NCI-H2029 treated with DMSO at 0.1 percent for 48 hours (cell line): ENCODE measurements at regions not wholly inside any gene's neighbourhood (a gene's known extent, or its start where the extent isn't known, plus 50 kb on each side); places are given as distances from the start of the nearest gene placed in this dataset.
"Not testable (repeated sequence)": the region's sequence is repeated elsewhere in the genome, so short reads cannot be mapped to it uniquely, and the experiment has no call there.

ENCODE experiments used
- DNase-seq: peaks from one replicate; lab custom pipeline; 2025; lab: John Stamatoyannopoulos, UW

DNA sequence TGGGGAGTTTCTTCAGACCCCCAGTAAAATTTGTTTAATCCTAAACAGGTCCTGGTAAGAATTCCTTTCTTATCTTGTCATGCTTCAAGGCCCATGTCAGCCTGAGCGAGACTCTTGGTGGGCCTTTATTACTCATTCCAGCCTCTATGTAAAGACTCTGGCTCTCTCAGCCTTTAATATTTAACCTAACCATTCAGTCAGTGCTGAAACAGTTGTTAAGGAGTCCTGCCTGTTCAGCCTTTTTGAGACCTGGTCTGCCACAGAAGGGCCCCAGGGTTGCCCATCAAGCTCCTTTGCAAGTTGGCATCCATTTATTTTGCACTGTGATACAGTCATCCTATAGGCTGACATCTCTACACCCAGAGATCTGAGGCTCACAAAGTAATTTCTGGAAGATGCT lies 107.7 kb upstream of the VANGL1 start:
- DNase-seq = no peak

- DNase-seq = no peak
Measured at GRCh38 chr1:115531631-115532264, 110.0 kb upstream of the VANGL1 start.

DNA sequence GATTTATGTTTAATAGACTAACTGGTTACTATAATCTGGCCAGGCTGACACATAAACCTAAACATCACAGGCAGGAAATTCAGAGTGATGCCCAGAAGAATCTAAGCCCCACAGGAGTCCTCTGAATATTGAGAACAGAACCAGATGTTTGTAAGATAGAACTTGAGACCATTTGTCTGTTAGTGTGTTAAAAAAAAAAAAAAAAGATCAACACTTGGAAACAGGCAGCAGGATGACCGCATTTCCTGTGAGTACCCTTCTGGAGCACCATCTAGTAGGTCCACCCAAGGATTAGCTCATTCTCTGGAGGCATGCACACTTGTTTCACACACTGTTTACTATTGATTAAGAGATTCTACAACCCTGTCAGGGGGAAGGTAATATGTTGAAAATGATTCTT lies 111.4 kb upstream of the VANGL1 start:
- DNase-seq = no peak

DNA sequence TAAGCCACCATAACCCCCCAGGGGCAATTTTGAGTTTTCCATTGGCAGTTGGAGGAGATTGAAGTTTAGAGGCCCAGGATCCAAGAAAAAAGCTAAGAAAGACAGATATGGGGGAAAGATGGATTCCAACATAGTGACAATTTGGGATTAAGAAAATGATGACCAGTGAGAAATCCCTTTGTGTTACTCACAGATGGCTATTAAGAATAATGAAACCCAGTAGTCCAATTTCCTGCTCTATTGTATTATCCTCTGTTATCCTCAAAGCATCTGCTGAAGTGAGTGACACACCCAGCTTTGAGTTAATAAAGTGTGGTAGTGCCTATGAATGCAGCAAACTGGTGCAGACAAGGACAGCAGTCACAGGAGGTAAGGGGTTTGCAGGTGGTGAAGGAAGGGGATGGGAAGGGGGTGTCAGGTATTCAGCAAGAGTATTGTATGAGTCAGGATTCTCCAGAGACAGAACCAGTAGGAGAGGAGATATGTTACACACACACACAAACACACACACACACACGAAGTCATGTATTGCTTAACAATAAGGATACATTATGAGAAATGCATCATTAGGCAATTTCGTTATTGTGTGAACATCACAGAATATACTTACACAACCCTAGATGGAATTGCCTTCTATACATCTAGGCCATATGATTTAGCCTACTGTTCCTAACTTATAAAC lies 112.4 kb upstream of the VANGL1 start:
- DNase-seq = no peak

DNA sequence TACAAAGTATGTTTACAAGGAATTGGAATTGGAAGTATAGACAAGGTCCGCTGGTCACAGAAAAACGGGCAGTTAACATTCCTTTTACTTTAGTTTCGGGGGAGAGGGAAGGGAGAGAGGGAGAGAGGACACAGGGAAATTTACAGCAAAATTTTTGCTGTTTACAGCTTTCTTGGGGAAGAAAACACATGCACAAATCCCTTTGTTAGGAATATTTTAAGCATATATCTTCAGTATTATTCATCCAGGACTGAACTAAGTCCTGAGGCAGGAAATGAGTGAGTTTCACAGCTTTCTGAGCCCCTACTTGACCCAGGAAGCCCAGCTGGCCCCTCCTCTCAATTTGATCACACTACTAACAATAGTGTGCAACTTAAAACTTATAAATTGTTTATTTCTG lies 113.4 kb upstream of the VANGL1 start:
- DNase-seq = not testable (repeated sequence)

- DNase-seq = no peak
Measured at GRCh38 chr1:115527746-115528145, 114.0 kb upstream of the VANGL1 start.

- DNase-seq = no peak
Measured at GRCh38 chr1:115526900-115527299, 114.9 kb upstream of the VANGL1 start.

- DNase-seq = no peak
Measured at GRCh38 chr1:115524236-115524635, 117.5 kb upstream of the VANGL1 start.

GRCh38 chr1:115522386-115522785 lies 119.4 kb upstream of the VANGL1 start:
- DNase-seq = no peak

- DNase-seq = no peak
Measured at GRCh38 chr1:115515270-115515669, 126.5 kb upstream of the VANGL1 start.

DNA sequence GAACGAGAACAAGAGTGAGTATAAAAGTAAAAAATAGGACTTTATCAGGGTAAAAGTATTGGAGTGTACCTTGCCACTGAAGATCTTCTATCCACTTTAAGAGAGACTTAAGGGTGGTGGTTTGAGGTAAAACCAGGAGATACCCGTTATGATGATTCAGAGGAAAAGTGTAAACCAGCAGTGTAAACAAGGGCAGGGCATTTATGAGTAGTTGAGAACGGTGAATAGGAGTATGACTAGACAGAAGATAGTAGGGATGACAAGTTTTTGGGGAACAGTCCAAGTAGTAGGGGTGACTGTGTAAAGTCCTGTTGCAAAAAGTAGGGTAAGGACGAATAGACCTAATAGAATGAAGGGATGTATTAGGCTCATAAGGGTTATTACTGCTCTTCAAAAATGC lies 131.5 kb upstream of the VANGL1 start:
- not testable (repeated sequence) for DNase-seq

DNA sequence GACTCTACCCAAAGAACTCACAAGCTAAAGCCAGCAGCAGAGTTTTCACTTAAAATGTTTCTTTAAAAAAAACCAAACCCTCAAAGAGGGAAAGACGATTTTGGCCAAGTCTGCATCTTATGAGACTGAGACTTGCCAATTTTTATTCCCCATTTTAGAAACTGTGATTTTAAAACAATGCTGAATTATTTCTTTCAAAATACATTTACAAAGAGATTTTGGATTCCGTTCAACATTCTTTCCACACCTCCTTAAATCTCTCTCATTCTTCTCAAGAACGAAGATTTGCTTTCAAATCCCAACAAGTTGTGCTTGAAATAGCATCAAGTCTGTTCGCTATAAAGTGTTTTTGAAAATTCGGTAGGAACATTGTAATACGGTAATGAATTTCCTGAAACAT lies 133.9 kb upstream of the VANGL1 start:
- no peak for DNase-seq

DNA sequence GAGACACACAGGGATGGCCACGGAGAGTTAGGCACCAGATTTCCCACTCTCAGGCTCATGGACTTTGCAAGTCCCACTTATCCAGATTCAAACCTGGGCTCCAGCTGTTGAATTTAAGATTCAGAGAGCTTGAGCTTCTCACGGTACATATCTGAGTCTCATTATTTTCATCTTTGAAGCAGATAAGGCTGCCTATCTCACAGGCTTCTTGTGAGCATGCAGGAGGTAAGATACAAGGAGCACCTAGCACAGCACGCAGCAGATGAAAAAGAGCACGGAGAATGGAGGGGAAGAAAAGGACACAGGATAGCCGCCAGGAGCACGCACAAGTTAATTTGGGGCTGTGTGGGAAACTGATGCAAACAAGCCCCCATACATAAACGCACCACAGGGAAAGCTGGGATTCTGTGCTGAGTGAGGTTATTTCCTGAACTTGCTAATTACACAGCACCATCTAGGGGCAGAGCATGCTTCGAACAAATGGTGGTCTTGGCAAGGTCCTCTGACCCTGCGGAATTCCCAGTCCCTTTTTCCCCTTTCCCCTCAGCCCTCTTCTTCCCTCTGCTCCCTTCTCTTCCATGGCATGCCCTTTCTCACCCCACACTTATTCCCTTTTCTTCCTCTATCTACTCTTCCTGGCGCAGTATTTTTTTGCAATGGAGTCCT lies 134.7 kb upstream of the VANGL1 start:
- no peak for DNase-seq

DNA sequence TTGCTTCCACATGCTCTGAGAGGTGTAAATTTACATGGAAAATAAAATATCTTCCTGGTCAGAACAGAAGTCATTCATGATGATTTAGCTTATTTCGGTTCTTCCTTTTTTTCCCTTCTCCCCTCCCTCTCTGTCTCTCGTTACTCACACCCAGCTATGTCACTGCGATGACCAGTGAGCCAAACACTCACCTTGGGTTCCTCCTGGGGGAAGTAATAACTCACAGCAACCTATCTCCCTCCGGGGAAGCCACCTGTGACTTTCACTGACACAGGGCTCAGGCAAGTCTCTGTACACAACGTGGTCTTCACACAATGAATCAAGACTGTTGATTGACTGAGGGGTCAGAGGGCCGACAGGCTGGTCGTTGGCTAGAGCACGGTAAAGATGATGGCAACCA lies 135.3 kb upstream of the VANGL1 start:
- no peak for DNase-seq

DNA sequence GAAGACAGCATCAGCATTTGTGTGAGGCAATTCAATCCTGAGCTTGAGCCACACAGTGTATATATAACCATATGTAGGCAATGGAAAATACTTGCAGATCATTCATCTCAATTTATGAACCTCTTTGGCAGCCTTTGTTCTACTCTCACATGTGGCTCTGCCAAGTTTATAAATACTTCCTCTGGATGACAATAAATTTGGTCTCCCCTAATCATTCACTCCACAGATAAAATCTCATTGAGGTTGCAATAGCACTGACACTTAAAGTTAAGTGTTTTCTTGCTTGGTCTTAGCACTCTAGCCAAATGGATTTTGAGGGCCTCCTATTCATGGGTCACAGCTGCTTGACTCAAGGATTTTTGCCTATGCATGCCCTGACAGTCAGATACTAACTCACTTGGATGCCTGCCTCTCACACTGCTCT lies 136.6 kb upstream of the VANGL1 start:
- DNase-seq = no peak

GRCh38 chr1:115502183-115502582 lies 139.6 kb upstream of the VANGL1 start:
- not testable (repeated sequence) for DNase-seq

DNA sequence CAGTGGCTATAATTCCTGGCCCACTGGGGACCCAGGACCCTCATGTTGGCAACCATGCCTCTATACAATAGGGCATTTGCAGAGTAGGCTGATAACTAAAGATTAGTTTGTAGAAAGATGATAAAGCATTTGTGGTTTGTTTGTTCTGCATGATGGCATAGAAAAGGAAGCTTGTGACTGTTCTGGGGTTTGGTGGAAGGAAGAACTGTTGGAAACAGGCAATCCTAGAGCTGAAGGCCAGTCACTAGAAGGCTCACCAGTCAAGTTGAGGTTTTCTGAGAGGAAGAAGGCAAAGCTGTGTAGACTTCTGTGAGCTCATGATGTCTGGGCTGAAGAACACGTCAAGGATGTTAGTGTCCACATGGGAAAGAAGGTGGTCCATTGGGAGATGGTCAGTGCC lies 140.3 kb upstream of the VANGL1 start:
- no peak for DNase-seq

DNA sequence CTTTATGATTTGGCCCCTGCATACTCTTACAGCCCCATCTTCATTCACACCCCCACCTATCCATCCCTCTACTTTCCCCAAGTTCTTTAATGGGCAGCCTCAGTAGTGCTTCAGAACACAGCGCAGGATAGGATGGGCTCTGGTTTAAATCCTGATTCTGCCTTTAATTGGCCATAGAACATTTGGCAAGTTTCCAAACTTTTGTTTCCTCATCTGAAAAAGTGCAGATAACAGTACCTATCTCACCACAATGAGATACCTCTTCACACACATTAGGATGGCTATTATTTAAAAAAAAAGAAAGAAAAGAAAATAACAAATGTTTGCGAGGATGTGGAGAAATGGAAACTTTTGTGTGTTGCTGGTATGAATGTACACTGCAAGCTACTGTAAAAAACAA lies 142.5 kb upstream of the VANGL1 start:
- no peak for DNase-seq

GRCh38 chr1:115496904-115497527 lies 144.8 kb upstream of the VANGL1 start:
- DNase-seq = no peak

DNA sequence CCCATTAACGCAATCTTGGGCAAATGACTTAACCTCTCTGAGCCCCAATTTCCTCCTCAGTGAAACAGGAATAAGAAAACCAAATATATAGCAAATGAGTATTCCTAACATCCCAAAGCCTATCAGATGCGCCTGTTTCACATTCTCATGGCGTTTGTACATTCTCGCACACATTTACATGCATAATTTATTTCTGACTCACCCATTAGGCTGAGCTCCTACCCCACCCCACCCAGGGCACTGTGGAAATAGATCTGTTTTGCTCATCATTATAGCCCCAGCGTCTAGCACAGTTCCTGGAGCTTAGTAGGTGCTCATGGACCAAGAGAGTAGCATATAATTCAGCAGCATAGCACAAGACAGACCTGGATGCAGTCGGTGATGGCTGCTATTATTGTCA lies 146.1 kb upstream of the VANGL1 start:
- no peak for DNase-seq

- no peak for DNase-seq
Measured at GRCh38 chr1:115495111-115495510, 146.7 kb upstream of the VANGL1 start.

- no peak for DNase-seq
Measured at GRCh38 chr1:115493834-115494233, 147.9 kb upstream of the VANGL1 start.

GRCh38 chr1:115492880-115493279 lies 148.9 kb upstream of the VANGL1 start:
- no peak for DNase-seq
